Bronchial epithelial cell (primary cell): ENCODE measurements at regions not wholly inside any gene's neighbourhood (a gene's known extent, or its start where the extent isn't known, plus 50 kb on each side); places are given as distances from the start of the nearest gene placed in this dataset.
"Not testable (repeated sequence)": the region's sequence is repeated elsewhere in the genome, so short reads cannot be mapped to it uniquely, and the experiment has no call there.

Experiments used
- DNase-seq: peaks from one replicate; pipeline ENCODE4 v3.0.0-alpha.2; 2010; ENCODE audit warnings: low read depth
- FAIRE-seq: peaks from 2 replicates; lab custom pipeline; 2011; peaks lifted over from hg19 to GRCh38; lab: Jason Lieb, UNC
- H3K27me3 ChIP-seq: 2 replicates; pipeline ENCODE4 v1.5.1; 2011; ENCODE audit warnings: low read length; ENCODE audit not compliant: control insufficient read depth, insufficient read depth
- H3K36me3 ChIP-seq: 2 replicates; pipeline ENCODE4 v1.5.1; 2011; ENCODE audit warnings: low read length; ENCODE audit not compliant: control insufficient read depth, insufficient read depth
- H3K4me3 ChIP-seq: 2 replicates; pipeline ENCODE4 v1.5.1; 2011; ENCODE audit warnings: mild to moderate bottlenecking, low read depth, low read length, control low read depth
- TF ChIP-seq, protein P1 (sequence below): IDR thresholded peaks from 2 replicates; pipeline ENCODE4 v1.5.1; 2011; ENCODE audit warnings: mild to moderate bottlenecking, moderate library complexity, low read length, control low read depth, inconsistent platforms; ENCODE audit not compliant: insufficient read depth, severe bottlenecking

- FAIRE-seq (no peak), DNase-seq (peak; percentile 4)
- Histone ChIP-seq H3K36me3 (no peaks in the 10 kb centered on the region), H3K27me3 (no peaks in the 10 kb centered on the region), H3K4me3 (no peak overlapping the region)
- TF ChIP-seq, protein P1, sequence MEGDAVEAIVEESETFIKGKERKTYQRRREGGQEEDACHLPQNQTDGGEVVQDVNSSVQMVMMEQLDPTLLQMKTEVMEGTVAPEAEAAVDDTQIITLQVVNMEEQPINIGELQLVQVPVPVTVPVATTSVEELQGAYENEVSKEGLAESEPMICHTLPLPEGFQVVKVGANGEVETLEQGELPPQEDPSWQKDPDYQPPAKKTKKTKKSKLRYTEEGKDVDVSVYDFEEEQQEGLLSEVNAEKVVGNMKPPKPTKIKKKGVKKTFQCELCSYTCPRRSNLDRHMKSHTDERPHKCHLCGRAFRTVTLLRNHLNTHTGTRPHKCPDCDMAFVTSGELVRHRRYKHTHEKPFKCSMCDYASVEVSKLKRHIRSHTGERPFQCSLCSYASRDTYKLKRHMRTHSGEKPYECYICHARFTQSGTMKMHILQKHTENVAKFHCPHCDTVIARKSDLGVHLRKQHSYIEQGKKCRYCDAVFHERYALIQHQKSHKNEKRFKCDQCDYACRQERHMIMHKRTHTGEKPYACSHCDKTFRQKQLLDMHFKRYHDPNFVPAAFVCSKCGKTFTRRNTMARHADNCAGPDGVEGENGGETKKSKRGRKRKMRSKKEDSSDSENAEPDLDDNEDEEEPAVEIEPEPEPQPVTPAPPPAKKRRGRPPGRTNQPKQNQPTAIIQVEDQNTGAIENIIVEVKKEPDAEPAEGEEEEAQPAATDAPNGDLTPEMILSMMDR = no peak
These were observed 150.5 kb upstream of the DDIT4L start for GRCh38 chr4:100340512-100341485.

GRCh38 chr4:100339870-100340269, 149.6 kb upstream of the DDIT4L start:
- FAIRE-seq = no peak
- TF ChIP-seq, protein P1 = no peak
- no peaks in the 10 kb centered on the region for H3K36me3 ChIP-seq
- H3K27me3 ChIP-seq = no peaks in the 10 kb centered on the region
- no peak overlapping the region for H3K4me3 ChIP-seq
- DNase-seq = no peak

DNA sequence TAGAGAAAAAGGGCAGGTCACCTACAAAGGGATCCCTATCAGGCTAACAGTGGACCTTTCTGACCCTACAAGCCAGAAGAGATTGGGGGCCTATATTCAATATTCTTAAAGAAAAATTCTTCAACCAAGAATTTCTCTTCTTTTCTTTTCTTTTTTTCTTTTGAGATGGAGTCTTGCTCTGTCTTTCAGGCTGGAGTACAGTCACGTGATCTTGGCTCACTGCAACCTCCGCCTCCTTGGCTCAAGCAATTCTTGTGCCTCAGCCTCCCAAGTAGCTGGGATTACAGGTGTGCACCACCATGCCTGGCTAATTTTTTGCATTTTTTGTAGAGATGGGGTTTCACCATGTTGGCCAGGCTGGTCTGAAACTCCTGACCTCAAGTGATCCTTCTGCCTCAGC, 143.2 kb upstream of the DDIT4L start:
- not testable (repeated sequence) for H3K36me3 ChIP-seq, DNase-seq, H3K4me3 ChIP-seq, FAIRE-seq, H3K27me3 ChIP-seq

- no peak overlapping the region for H3K4me3 ChIP-seq
- H3K27me3 ChIP-seq = no peaks in the 10 kb centered on the region
- H3K36me3 ChIP-seq = no peaks in the 10 kb centered on the region
- TF ChIP-seq, protein P1 = no peak
- DNase-seq = no peak
- FAIRE-seq = no peak
These were observed 127.0 kb upstream of the DDIT4L start for GRCh38 chr4:100317032-100317864.

DNA sequence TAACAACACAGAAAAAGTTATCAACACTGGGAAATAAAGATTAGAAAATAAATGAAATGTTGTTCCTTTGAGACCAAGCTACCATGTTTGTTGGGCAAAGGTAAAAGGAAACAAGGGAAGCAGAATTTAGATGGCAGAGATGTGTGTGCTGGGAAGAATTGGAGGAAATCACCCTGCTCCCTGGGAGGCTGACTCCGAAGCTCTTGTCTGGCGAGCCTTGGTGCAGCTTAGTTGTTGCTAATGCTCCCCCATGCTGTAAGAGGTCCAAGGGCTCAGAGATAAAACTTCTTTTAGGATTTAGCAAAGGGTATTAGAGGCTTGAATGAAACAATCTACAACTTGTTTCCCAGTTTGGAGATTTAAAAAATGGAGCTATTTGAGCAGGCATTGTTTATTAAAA, 123.8 kb upstream of the DDIT4L start:
- DNase-seq (no peak), FAIRE-seq (no peak)
- H3K4me3 ChIP-seq = no peak overlapping the region
- H3K27me3 ChIP-seq = no peaks in the 10 kb centered on the region
- TF ChIP-seq, protein P1 = no peak
- H3K36me3 ChIP-seq = no peaks in the 10 kb centered on the region

DNA sequence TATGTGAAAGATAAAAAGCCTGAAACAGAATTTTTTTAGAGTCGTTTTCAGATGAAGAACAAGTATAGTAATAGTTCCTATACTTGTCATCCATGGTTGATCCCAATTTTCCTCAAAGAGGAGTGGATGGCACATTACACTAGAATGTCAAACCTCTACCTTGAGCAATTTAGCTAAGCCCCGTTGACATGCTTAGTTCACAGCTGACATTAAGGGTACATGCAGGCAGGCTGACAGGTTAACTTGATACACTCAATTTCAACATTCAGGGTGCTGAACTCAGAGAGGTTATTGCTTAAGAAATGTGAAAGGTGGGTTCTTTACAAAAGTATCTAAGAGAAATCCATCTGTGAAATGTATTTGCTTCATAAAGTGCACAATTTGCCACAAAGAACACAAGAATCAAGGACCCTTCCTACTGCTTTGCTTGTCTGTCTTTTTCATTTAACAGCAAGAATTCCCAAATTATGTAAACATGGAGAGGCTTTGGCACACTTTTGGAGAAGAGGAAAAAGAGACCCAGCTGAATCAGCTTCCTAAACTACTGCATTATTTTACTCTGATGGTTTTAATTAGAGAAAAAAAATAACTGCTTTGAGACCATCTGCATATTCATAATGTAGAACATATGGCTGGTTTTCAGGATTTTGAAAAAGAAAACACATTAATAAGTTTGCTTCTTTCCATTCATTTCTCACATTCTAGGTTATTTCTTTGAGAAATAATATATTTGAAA, 122.5 kb upstream of the DDIT4L start:
- no peaks in the 10 kb centered on the region for H3K27me3 ChIP-seq
- FAIRE-seq (no peak), DNase-seq (no peak)
- H3K4me3 ChIP-seq = no peak overlapping the region
- no peaks in the 10 kb centered on the region for H3K36me3 ChIP-seq
- TF ChIP-seq, protein P1 = no peak
